Right lobe of liver (tissue), 6 donors: ENCODE measurements at regions not wholly inside any gene's neighbourhood (a gene's known extent, or its start where the extent isn't known, plus 50 kb on each side); places are given as distances from the start of the nearest gene placed in this dataset.

ENCODE experiments used
- ATAC-seq, 4 donors: fragments of 200-7000 bp; cut with Tn5 transposase; one replicate each; pipeline ENCODE4 v1.9.1; 2020; ENCODE audit warnings: mild to moderate bottlenecking in 4 of 4, moderate library complexity in 4 of 4
- DNase-seq, 3 donors: peaks; one replicate each; pipeline ENCODE4 v3.0.0-alpha.2; 2020
- H3K27ac ChIP-seq, 3 donors: fragments of 200-600 bp; one replicate each; pipeline ENCODE4 v1.8.0; 2022
- H3K27me3 ChIP-seq, 2 donors: fragments of 200-600 bp; one replicate each; pipeline ENCODE4 v1.8.0; 2022
- H3K36me3 ChIP-seq, 4 donors: fragments of 200-600 bp; sonication (generic) in 1 of 4; one replicate each; pipeline versions ENCODE4 v1.5.1 to v1.8.0; 2017 to 2022; ENCODE audit warnings: control low read depth in 1 of 4
- H3K4me1 ChIP-seq, 4 donors: fragments of 200-600 bp; sonication (generic) in 1 of 4; one replicate each; pipeline versions ENCODE4 v1.5.1 to v1.8.0; 2017 to 2022; ENCODE audit warnings: control low read depth in 1 of 4
- H3K4me3 ChIP-seq, 3 donors: fragments of 200-600 bp; one replicate each; pipeline ENCODE4 v1.8.0; 2022
- H3K9me3 ChIP-seq, 4 donors: fragments of 200-600 bp; sonication (generic) in 1 of 4; one replicate each; pipeline versions ENCODE4 v1.5.1 to v1.8.0; 2017 to 2022; ENCODE audit warnings: control low read depth in 1 of 4
- CTCF ChIP-seq, 4 donors: fragments of 200-600 bp in 3 of 4; fragments of 450-650 bp in 1 of 4; IDR thresholded peaks; one replicate each; pipeline versions ENCODE4 v1.5.1 to v1.8.0; 2016 to 2022; ENCODE audit warnings: antibody characterized with exemption in 4 of 4, mild to moderate bottlenecking in 2 of 4
- POLR2A ChIP-seq: fragments of 450-650 bp; IDR thresholded peaks from one replicate; pipeline ENCODE4 v1.6.1; 2017; ENCODE audit warnings: antibody characterized with exemption, mild to moderate bottlenecking
- WGBS: methylation state at CpG from one replicate; pipeline ENCODE4 v1.1.6; 2018; ENCODE audit warnings: low coverage, low lambda C conversion rate; ENCODE audit not compliant: insufficient coverage; ENCODE audit errors: missing lambda C conversion rate; 5-methylcytosine and 5-hydroxymethylcytosine counted together
- intact Hi-C, 2 donors: fragments of 100-400 bp; cut with DNase I; formaldehyde crosslinking; loops; one replicate each; pipeline versions ENCODE4 v1.11.2 to v1.14.1; 2022
- donor health status: DM: no; HTN: yes; CAD: no.
- donor health status: DM: no; HTN: no; CAD: no.
- donor health status: DM: no; HTN: no; CAD: no.
- donor health status: DM: no; HTN: yes; CAD: no.
- donor health status: DM: no; HTN: yes; CAD: no.

GRCh38 chr16:5715155-5715554, 617.6 kb upstream of the EEF2KMT start:
- intact Hi-C loops = no loop called here
- DNase-seq = no peak
- no peaks in the 10 kb centered on the region for H3K9me3 ChIP-seq
- no peaks in the 10 kb centered on the region for H3K36me3 ChIP-seq
- TF ChIP-seq POLR2A (no peak), CTCF (IDR thresholded peaks at IDR 0.05) (no peak)
- H3K27ac ChIP-seq = no peak overlapping the region
- H3K27me3 ChIP-seq = no peaks in the 10 kb centered on the region
- no peak overlapping the region for H3K4me3 ChIP-seq
- no peaks in the 10 kb centered on the region for H3K4me1 ChIP-seq
- 11% methylated on average over 2 of the region's 2 CpGs for WGBS
- no peak for ATAC-seq

GRCh38 chr16:5709889-5710288, 612.3 kb upstream of the EEF2KMT start:
- no peaks in the 10 kb centered on the region for H3K4me1 ChIP-seq
- H3K4me3 ChIP-seq = no peak overlapping the region
- TF ChIP-seq POLR2A (no peak), CTCF (IDR thresholded peaks at IDR 0.05) (no peak)
- 39% methylated on average over 6 of the region's 6 CpGs for WGBS
- H3K36me3 ChIP-seq = no peaks in the 10 kb centered on the region
- no peaks in the 10 kb centered on the region for H3K9me3 ChIP-seq
- no peak for DNase-seq
- ATAC-seq = no peak
- H3K27ac ChIP-seq = no peak overlapping the region
- no peaks in the 10 kb centered on the region for H3K27me3 ChIP-seq
- intact Hi-C loops = no loop called here

- 43% methylated on average over 6 of the region's 6 CpGs for WGBS
These were observed 608.6 kb upstream of the EEF2KMT start for GRCh38 chr16:5706211-5706610.

GRCh38 chr16:5704271-5704670, 606.7 kb upstream of the EEF2KMT start:
- H3K27ac ChIP-seq = no peak overlapping the region
- no peaks in the 10 kb centered on the region for H3K4me1 ChIP-seq
- no peaks in the 10 kb centered on the region for H3K36me3 ChIP-seq
- TF ChIP-seq POLR2A (no peak), CTCF (IDR thresholded peaks at IDR 0.05) (no peak)
- ATAC-seq (no peak), DNase-seq (no peak)
- no peak overlapping the region for H3K4me3 ChIP-seq
- H3K9me3 ChIP-seq = no peaks in the 10 kb centered on the region
- intact Hi-C loops = no loop called here
- H3K27me3 ChIP-seq = no peaks in the 10 kb centered on the region
- WGBS = 46% methylated on average over 4 of the region's 4 CpGs

More at GRCh38 chr16:5706211-5706610, 608.6 kb upstream of the EEF2KMT start:
- no peaks in the 10 kb centered on the region for H3K4me1 ChIP-seq
- no peak for TF ChIP-seq CTCF (IDR thresholded peaks at IDR 0.05)
- TF ChIP-seq POLR2A = no peak
- ATAC-seq (no peak), DNase-seq (no peak)
- H3K27ac ChIP-seq = no peak overlapping the region
- H3K9me3 ChIP-seq = no peaks in the 10 kb centered on the region
- no peaks in the 10 kb centered on the region for H3K36me3 ChIP-seq
- H3K27me3 ChIP-seq = no peaks in the 10 kb centered on the region
- intact Hi-C loops = no loop called here
- no peak overlapping the region for H3K4me3 ChIP-seq

GRCh38 chr16:5693426-5693825, 595.8 kb upstream of the EEF2KMT start:
- no peak overlapping the region for H3K27ac ChIP-seq
- H3K4me3 ChIP-seq = no peak overlapping the region
- intact Hi-C loops = no loop called here
- WGBS = 58% methylated on average over 3 of the region's 3 CpGs
- no peak for ATAC-seq
- TF ChIP-seq CTCF (IDR thresholded peaks at IDR 0.05) (no peak), POLR2A (no peak)
- H3K27me3 ChIP-seq = no peaks in the 10 kb centered on the region
- no peaks in the 10 kb centered on the region for H3K36me3 ChIP-seq
- H3K9me3 ChIP-seq = no peaks in the 10 kb centered on the region
- no peaks in the 10 kb centered on the region for H3K4me1 ChIP-seq
- DNase-seq = no peak
